ENCODE measurements at regions not wholly inside any gene's neighbourhood (a gene's known extent, or its start where the extent isn't known, plus 50 kb on each side); places are given as distances from the start of the nearest gene placed in this dataset.
"Not testable (repeated sequence)": the region's sequence is repeated elsewhere in the genome, so short reads cannot be mapped to it uniquely, and the experiment has no call there.

DNA sequence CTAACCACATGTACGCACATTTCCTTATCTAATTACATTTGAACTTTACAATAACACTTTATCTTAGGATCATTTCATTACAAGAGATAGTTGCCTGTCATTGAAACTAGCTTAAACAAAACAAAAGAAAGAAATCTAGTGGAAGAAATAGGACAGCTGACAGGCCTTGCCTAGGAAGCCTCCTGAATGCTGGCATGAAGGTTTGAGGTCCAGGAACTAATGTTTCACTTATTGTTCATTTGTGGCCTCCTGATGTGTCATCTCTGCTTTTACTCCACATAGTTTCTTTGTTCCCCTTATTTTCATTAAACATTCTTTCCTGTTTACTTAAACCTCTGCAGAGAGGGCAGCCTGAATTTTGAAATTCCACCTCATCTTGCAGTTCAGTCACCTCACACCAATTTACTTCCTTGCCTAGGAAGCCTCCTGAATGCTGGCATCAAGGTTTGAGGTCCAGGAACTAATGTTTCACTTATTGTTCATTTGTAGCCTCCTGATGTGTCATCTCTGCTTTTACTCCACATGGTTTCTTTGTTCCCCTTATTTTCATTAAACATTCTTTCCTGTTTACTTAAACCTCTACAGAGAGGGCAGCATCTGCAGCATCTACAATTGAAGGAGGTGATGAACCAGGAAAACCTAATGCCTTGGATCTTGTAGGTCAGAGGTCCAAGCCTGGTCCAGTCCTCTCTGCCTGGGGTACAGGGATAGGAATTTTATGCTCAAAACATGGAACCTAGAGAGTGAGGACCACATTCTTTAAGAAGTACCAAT lies 319.2 kb downstream of the SPATA31A1 start:
- not testable (repeated sequence) for DNase-seq (ENCODE audit: low read depth)

DNA sequence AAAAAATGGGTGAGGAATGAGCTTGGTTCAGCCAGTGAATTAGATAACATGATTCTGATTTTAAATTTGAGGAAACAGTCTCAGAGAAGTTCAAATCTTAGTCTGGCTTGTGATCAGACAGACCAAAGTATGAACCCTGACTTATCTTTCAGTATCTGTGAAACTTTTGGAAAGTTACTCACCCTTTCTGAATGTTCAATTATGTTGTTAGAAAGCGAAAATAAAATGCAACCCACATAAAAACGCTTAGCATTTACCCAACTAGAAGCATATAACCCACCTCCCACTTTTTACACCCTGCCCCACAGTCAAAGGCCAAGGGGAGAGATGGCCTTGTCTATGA lies 319.7 kb downstream of the SPATA31A1 start:
- not testable (repeated sequence) for DNase-seq (ENCODE audit: low read depth)

DNA sequence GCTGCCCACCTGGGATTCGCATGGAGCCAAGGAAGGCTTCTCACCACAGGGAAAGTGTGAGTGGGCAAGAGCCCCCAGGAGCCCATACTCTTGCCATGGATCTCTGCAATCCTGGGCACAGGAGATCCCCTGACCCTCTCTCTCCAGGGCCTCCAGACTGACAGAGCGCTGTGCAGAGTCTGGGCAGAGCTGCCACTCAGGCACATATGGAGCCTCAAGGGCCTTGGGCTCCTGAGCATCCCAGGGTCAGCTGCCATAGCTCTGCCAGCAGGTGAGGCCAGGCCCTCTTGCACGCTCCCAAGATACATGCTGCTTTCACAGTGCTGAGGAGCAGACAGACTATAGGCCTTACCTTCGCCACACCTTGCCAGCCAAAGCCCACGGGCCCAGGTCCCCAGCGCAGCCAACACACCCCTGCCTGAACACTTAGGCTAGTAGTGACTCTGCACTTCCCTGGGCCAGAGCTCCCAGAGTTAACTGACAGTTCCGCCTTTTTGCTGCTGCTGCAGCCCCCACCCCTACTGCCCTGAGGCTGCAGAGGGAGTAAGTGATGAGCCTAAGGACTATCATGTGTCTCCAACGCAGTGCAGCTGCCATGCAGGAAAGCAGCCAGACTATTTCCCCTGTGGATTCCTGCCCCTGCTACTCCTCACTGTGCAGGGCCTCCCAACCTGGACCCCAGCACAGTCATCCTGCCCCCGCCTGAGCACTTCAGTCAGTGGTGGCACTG lies 323.2 kb downstream of the SPATA31A1 start:
- not testable (repeated sequence) for DNase-seq (ENCODE audit: low read depth)

DNA sequence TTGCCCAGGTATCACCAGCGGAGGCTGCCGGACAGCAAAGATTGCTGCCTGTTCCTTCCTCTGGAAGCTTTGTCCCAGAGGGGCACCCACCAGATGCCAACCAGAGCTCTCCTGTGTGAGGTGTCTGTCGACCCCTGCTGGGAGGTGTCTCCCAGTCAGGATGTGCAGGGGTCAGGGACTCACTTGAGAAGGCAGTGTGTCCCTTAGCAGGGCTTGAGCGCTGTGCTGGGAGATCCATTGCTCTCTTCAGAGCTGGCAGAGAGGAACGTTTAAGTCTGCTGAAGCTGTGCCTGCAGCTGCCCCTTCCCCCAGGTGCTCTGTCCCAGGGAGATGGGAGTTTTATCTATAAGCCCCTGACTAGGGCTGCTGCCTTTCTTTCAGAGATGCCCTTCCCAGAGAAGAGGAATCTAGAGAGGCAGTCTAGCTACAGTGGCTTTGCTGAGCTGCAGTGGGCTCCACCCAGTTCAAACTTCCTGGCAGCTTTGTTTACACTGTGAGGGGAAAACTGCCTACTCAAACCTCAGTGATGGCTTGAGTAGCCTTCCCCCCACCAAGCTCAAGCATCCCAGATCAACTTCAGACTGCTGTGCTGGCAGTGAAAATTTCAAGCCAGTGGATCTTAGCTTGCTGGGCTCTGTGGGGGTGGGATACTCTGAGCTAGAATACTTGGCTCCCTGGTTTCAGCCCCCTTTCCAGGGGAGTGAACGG lies 325.4 kb downstream of the SPATA31A1 start:
- DNase-seq (ENCODE audit: low read depth), result not testable (repeated sequence)

DNA sequence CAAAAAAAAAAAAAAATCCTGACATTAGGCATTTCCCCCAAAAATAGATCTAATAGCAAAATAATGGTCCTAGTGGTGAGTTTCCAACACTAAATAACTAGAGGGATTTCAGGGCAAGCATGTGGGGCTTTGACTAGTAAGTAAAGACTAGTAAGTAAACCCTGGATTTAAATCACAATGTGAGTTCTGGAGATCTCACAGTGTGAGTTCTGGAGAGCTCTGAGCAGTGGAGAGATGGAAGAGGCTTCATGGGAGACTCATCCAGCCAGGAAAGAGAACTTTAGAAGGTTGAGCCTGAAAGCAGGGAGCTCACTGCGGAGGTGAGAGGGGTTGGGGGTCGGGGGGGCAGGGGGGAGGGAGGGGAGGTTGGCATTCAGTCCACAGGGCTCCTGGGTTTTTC lies 373.4 kb downstream of the SPATA31A1 start:
- DNase-seq (ENCODE audit: low read depth), result not testable (repeated sequence)

DNA sequence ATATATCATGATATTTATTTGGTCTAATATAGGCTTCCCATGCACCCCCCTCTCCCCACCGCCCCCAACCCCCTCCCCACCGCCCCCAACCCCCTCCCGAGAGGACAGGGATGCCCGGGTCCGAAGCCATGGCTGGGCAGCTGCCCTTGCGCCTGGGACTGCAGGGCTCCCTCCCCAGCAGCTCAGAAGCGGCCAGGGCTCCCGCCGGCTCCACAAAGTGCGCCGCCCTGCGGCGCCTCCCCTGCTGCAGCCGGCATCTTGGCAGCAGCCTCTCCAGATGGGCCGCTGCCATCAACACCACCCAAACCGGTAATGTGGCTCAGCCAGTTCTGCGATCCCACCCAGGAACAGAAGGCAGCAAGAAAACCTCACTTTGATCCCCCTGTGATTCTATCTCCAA lies 389.4 kb downstream of the SPATA31A1 start:
- DNase-seq (ENCODE audit: low read depth), result not testable (repeated sequence)

DNA sequence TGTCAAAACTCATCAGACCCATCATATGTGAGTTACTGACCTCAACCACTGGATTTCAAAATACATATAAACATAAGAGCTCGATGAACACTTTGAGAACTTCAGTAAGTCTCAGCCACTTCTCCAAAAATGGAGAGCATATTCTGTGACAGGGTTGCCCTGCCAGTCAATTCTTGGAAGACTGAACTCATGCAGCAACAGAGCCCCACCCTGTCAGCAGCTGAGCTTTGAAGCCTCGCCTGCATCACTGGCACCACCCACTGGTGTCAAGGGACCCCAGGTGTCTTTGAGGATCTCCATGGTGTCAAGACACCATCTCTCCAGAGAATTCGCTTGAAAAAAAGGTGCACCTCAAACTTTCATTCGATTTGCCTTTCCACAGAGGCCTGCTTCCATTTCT lies 420.1 kb downstream of the SPATA31A1 start:
- DNase-seq (ENCODE audit: low read depth), result not testable (repeated sequence)

DNA sequence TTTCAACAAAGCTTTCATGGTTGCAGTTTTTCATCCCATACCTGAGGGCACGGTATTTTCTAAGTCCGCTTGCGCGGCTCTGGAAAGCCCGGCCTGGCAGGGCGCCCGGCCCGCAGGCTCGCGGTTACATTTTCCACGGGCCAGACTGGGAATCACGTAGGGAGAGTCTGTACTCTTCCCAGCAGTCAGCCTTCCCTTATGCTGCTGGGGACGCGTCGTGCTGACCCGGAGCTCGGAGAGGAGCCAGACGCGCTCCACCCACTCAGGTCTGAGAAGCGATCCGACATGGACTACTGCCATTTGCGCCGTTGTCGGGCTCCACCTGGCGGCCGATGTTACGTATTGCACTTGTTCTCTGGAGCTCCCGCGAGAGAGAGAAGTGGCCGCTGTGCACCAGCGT lies 435.9 kb downstream of the SPATA31A1 start:
- DNase-seq (ENCODE audit: low read depth), result not testable (repeated sequence)

DNA sequence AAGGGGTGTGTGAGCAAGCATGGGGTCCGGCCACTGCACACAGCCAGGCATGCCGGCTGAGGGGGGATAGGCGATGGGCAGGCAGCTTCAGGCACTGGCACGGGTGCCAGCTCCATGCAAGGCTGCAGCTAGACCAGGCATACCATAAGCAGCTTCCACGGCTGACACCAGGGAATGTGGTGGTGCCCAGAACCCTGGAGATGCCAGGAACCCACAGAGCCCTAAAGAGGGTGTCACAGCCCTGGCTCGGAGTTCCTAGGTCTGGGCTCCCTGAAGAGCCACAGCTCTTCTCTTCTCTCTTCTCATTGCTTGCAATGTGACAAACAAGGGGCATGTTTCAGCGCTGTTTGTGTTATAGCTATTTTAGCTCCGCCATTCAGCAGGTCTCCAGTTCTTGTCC lies 442.5 kb downstream of the SPATA31A1 start:
- not testable (repeated sequence) for DNase-seq (ENCODE audit: low read depth)

DNA sequence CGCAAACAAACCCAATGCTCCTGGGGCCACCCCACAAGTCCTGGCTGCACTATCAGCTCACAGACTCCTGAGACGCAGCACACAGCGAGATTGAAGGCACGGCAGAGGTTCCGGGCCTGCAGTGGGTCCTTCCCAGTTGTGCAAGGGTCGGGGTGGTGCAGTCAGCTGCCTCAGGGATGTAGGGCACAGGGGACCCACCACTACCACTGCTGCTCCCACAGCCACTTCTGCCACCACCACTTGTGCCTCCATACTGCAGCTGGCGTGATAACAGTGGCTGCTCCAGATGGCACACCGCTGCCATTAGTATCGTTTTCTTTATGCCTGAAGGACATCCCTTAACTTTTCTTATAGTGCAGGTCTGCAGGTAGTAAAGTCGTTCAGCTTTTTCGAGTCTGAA lies 443.8 kb downstream of the SPATA31A1 start:
- not testable (repeated sequence) for DNase-seq (ENCODE audit: low read depth)

DNA sequence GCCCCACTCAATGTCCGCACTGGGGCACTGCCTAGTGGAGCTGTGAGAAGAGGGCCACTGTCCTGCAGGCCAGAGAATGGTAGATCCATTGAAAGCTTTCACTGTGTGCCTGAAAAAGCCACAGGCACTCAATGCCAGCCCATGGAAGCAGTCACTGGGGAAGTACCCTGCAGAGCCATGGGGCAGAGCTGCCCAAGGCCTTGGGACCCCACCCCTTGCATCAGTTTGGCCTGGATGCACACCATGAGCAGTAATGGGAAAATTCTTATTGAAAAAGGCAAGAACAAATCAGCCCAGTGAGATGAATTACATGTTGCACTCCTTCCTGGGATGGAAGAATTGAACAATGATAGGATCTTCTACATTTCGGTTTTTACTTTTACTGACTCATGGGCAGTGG lies 447.1 kb downstream of the SPATA31A1 start:
- DNase-seq (ENCODE audit: low read depth), result not testable (repeated sequence)

DNA sequence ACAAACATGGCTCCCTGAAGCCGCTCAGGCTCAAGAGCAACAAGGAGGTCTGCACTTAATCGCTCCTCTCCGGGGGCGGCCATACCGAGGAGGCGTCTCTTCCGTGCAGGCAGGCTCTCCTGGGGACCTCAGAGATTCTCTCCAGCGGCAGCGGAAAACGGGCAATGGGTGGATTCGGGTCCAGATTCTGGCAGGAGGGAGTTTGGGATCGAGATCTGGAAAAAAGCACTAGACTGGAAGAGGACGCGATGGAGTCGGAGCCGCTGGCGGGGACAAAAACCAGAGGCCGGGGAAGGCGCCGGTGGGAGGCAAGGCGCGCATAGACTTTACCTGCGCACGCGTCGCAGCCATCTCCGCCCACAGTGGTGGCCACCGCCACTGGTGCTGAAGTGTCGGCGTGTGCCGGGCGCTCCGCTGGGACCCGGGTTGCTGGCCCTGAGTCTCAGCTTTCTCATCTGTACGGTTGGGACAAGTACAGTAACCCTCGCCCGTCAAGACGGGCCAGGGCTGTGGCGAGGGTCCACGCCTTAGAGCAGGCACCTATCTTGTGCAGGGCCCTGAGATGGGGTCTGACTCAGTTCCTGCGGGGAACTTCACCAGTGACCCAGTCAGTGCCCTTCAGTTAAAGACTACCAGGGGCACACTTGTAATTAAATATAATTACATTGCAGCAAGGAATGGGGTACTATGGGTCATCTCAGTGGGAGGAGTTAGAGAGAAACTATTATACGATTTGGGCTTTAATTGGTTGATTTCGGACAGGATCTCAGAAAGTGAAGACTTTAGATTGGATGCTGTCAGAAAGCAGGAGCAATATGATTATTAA lies 454.1 kb downstream of the SPATA31A1 start:
- DNase-seq (ENCODE audit: low read depth), result not testable (repeated sequence)

DNA sequence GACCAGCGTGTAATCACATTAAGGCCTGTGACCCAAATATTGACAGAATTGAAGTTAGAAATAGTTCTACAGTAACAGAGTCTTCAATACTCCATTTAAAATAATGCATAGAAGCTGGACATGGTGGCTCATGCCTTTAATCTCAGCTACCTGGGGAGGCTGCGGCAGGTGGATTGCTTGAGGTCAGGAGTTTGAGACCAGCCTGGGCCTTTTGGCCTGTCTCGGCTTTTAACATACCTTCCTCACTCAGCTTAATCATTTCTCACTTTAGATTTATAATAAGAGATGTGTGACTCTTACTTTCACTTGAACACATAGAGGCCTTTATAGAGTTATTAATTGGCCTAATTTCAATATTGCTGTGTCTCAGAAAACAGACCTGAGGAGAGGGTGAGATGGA lies 454.9 kb downstream of the SPATA31A1 start:
- not testable (repeated sequence) for DNase-seq (ENCODE audit: low read depth)

DNA sequence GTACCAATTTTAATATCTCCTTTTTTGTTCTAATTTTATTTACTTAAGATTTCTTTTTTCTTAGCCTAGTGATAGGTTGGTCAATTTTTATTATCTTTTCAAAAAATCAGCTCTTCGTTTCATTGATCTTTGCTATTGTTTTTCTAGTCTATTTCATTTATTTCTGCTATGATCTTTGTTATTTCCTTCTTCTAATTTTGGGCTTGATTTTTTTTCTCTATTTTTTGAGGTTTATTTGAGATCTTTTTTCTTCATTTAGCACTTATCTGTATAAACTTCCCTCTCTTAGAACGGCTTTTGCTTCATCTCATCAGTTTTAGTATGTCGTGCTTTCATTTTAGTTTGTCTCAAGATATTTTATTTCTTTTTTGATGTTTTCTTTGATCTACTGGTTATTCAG lies 456.1 kb downstream of the SPATA31A1 start:
- not testable (repeated sequence) for DNase-seq (ENCODE audit: low read depth)

DNA sequence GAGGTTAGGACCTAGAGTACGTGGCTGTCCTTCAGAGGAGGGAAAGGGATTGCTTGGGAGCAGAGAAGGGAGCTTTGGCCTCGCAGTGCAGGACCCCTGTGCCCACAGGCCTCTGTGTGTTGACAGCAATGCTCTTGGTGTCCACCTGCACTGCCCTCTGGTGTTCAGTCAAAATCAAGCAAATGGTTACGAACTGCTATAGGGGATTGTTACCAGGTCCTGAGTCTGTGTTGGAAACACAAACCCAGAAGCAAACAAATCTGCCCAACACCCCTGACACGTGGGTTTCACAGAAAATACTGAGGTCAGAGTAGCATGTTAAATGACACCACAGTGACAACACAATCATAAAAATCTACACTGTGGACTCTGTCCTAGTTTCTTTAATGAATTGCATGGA lies 473.0 kb downstream of the SPATA31A1 start:
- DNase-seq (ENCODE audit: low read depth), result not testable (repeated sequence)

Data from stromal cell of bone marrow (primary cell).